Neural progenitor cell (in vitro differentiated cells): ENCODE measurements at regions not wholly inside any gene's neighbourhood (a gene's known extent, or its start where the extent isn't known, plus 50 kb on each side); places are given as distances from the start of the nearest gene placed in this dataset.

ENCODE experiments used
- DNase-seq: peaks from one replicate; pipeline ENCODE4 v3.0.0-alpha.2; 2016; ENCODE audit warnings: low spot score
- H2AFZ ChIP-seq: fragments of 200-600 bp; sonication (generic); replicated peaks from 2 replicates; pipeline ENCODE4 v1.6.1; 2016; ENCODE audit warnings: antibody characterized with exemption
- H3F3A ChIP-seq: fragments of 200-600 bp; sonication (generic); 2 replicates; pipeline ENCODE4 v1.6.1; 2016; ENCODE audit warnings: antibody characterized with exemption, low read depth
- H3K27ac ChIP-seq: fragments of 200-600 bp; sonication (generic); 2 replicates; pipeline ENCODE4 v1.5.1; 2016; ENCODE audit warnings: mild to moderate bottlenecking
- H3K27me3 ChIP-seq: fragments of 200-600 bp; sonication (generic); 2 replicates; pipeline ENCODE4 v1.6.1; 2016; ENCODE audit warnings: mild to moderate bottlenecking, moderate library complexity
- H3K36me3 ChIP-seq: fragments of 200-600 bp; sonication (generic); 2 replicates; pipeline ENCODE4 v1.5.1; 2016
- H3K4me1 ChIP-seq: fragments of 200-600 bp; sonication (generic); 2 replicates; pipeline ENCODE4 v1.6.1; 2016; ENCODE audit warnings: mixed run types
- H3K4me2 ChIP-seq: fragments of 200-600 bp; sonication (generic); 2 replicates; pipeline ENCODE4 v1.6.1; 2016
- H3K4me3 ChIP-seq: fragments of 200-600 bp; sonication (generic); 2 replicates; pipeline ENCODE4 v1.5.1; 2016
- H3K79me2 ChIP-seq: fragments of 200-600 bp; sonication (generic); 2 replicates; pipeline ENCODE4 v1.6.1; 2016; ENCODE audit warnings: low read depth
- H3K9ac ChIP-seq: fragments of 200-600 bp; sonication (generic); 2 replicates; pipeline ENCODE4 v1.6.1; 2016
- H3K9me3 ChIP-seq: fragments of 200-600 bp; sonication (generic); 2 replicates; pipeline ENCODE4 v1.5.1; 2016; ENCODE audit warnings: low read depth
- H4K20me1 ChIP-seq: fragments of 200-600 bp; sonication (generic); 2 replicates; pipeline ENCODE4 v1.6.1; 2016; ENCODE audit warnings: low read depth
- H3K27ac Mint-ChIP-seq: 3 replicates; pipeline ENCODE4 v1.8.0; 2021; ENCODE audit warnings: mixed read lengths
- H3K27me3 Mint-ChIP-seq: 2 replicates; pipeline ENCODE4 v1.8.0; 2022; ENCODE audit warnings: low read depth, mild to moderate bottlenecking, inconsistent platforms, moderate library complexity, mixed read lengths; ENCODE audit not compliant: insufficient read depth
- H3K36me3 Mint-ChIP-seq: 3 replicates; pipeline ENCODE4 v1.8.0; 2021; ENCODE audit warnings: mixed read lengths
- H3K4me1 Mint-ChIP-seq: 3 replicates; pipeline ENCODE4 v1.8.0; 2021; ENCODE audit warnings: mixed read lengths
- H3K4me3 Mint-ChIP-seq: 3 replicates; pipeline ENCODE4 v1.8.0; 2021; ENCODE audit warnings: mild to moderate bottlenecking, moderate library complexity, mixed read lengths
- H3K9me3 Mint-ChIP-seq: 3 replicates; pipeline ENCODE4 v1.8.0; 2020; ENCODE audit warnings: mixed read lengths
- CTCF ChIP-seq: fragments of 200-600 bp; sonication (generic); IDR thresholded peaks from 2 replicates; pipeline ENCODE4 v1.5.1; 2017; ENCODE audit warnings: antibody characterized with exemption, mild to moderate bottlenecking
- EZH2 ChIP-seq: fragments of 200-600 bp; sonication (generic); IDR thresholded peaks from 2 replicates; pipeline ENCODE4 v1.6.1; 2017; ENCODE audit warnings: antibody characterized with exemption, mild to moderate bottlenecking, moderate library complexity
- EZH2phosphoT487 ChIP-seq: fragments of 200-600 bp; sonication (generic); IDR thresholded peaks from 2 replicates; pipeline ENCODE4 v1.6.1; 2017; ENCODE audit warnings: antibody characterized with exemption

GRCh38 chr12:16449459-16449858 is 102.0 kb downstream of the MGST1 start:
- Mint-ChIP-seq H3K27ac (no peak overlapping the region), H3K27me3 (peaks cover 2% of the 10 kb centered on the region), H3K36me3 (no peaks in the 10 kb centered on the region), H3K4me3 (no peak overlapping the region), H3K9me3 (no peaks in the 10 kb centered on the region), H3K4me1 (peaks cover 7% of the 10 kb centered on the region)
- Histone ChIP-seq H3K4me2 (no peak overlapping the region), H3K27ac (no peak overlapping the region), H3K4me1 (peaks cover 15% of the 10 kb centered on the region), H3K27me3 (no peaks in the 10 kb centered on the region), H3K4me3 (no peak overlapping the region), H4K20me1 (no peaks in the 10 kb centered on the region), H3K9me3 (no peaks in the 10 kb centered on the region), H3K79me2 (no peaks in the 10 kb centered on the region), H3F3A (peaks cover 5% of the 10 kb centered on the region), H3K36me3 (no peaks in the 10 kb centered on the region), H3K9ac (no peak overlapping the region), H2AFZ (no peak overlapping the region)
- no peak for TF ChIP-seq EZH2phosphoT487
- no peak for TF ChIP-seq CTCF
- no peak for TF ChIP-seq EZH2
- no peak for DNase-seq

GRCh38 chr12:16453319-16453718 is 105.9 kb downstream of the MGST1 start:
- Histone ChIP-seq H4K20me1 (no peaks in the 10 kb centered on the region), H3K9me3 (no peaks in the 10 kb centered on the region), H3K27ac (no peak overlapping the region), H3K4me1 (peaks cover 15% of the 10 kb centered on the region), H3K36me3 (no peaks in the 10 kb centered on the region), H3F3A (peaks cover 5% of the 10 kb centered on the region), H2AFZ (no peak overlapping the region), H3K79me2 (no peaks in the 10 kb centered on the region), H3K27me3 (no peaks in the 10 kb centered on the region), H3K4me2 (no peak overlapping the region), H3K4me3 (no peak overlapping the region), H3K9ac (no peak overlapping the region)
- DNase-seq, result no peak
- no peaks in the 10 kb centered on the region for H3K36me3 Mint-ChIP-seq
- TF ChIP-seq EZH2phosphoT487, result no peak
- no peak for TF ChIP-seq CTCF
- H3K27me3 Mint-ChIP-seq, result peaks cover 2% of the 10 kb centered on the region
- H3K27ac Mint-ChIP-seq, result no peak overlapping the region
- H3K4me1 Mint-ChIP-seq, result peaks cover 7% of the 10 kb centered on the region
- no peak overlapping the region for H3K4me3 Mint-ChIP-seq
- H3K9me3 Mint-ChIP-seq, result no peaks in the 10 kb centered on the region

- no peaks in the 10 kb centered on the region for H3K36me3 Mint-ChIP-seq
- Histone ChIP-seq H3K27ac (no peak overlapping the region), H4K20me1 (no peaks in the 10 kb centered on the region), H2AFZ (no peak overlapping the region), H3K9ac (no peak overlapping the region), H3K4me1 (peaks cover 15% of the 10 kb centered on the region), H3K79me2 (no peaks in the 10 kb centered on the region), H3F3A (peaks cover 5% of the 10 kb centered on the region), H3K9me3 (no peaks in the 10 kb centered on the region), H3K4me3 (no peak overlapping the region), H3K27me3 (no peaks in the 10 kb centered on the region), H3K36me3 (no peaks in the 10 kb centered on the region), H3K4me2 (no peak overlapping the region)
- no peaks in the 10 kb centered on the region for H3K9me3 Mint-ChIP-seq
- TF ChIP-seq EZH2phosphoT487, result no peak
- TF ChIP-seq EZH2, result no peak
- no peak for TF ChIP-seq CTCF
- peaks cover 7% of the 10 kb centered on the region for H3K4me1 Mint-ChIP-seq
- no peak for DNase-seq
- no peaks in the 10 kb centered on the region for H3K27me3 Mint-ChIP-seq
- H3K27ac Mint-ChIP-seq, result no peak overlapping the region
- no peak overlapping the region for H3K4me3 Mint-ChIP-seq
Measured at GRCh38 chr12:16454481-16454880, 107.0 kb downstream of the MGST1 start.
